NCI-H510A treated with DMSO at 0.1 percent for 48 hours (cell line): ENCODE measurements at regions not wholly inside any gene's neighbourhood (a gene's known extent, or its start where the extent isn't known, plus 50 kb on each side); places are given as distances from the start of the nearest gene placed in this dataset.
"Not testable (repeated sequence)": the region's sequence is repeated elsewhere in the genome, so short reads cannot be mapped to it uniquely, and the experiment has no call there.

ENCODE experiments used
- DNase-seq: peaks from one replicate; lab custom pipeline; 2025; lab: John Stamatoyannopoulos, UW

- DNase-seq = no peak
Measured at GRCh38 chr3:160047876-160048275, 59.2 kb downstream of the IL12A start.

- DNase-seq = no peak
Measured at GRCh38 chr3:160049038-160049437, 60.4 kb downstream of the IL12A start.

GRCh38 chr3:160049565-160049964 lies 60.9 kb downstream of the IL12A start:
- DNase-seq = no peak

- no peak for DNase-seq
Measured at GRCh38 chr3:160049988-160050387, 61.4 kb downstream of the IL12A start.

GRCh38 chr3:160052385-160053047 lies 63.9 kb downstream of the IL12A start:
- DNase-seq = no peak

- no peak for DNase-seq
Measured at GRCh38 chr3:160053048-160053391, 64.4 kb downstream of the IL12A start.

GRCh38 chr3:160054862-160055261 lies 66.2 kb downstream of the IL12A start:
- not testable (repeated sequence) for DNase-seq

GRCh38 chr3:160055659-160056058 lies 67.0 kb downstream of the IL12A start:
- DNase-seq = no peak

- no peak for DNase-seq
Measured at GRCh38 chr3:160057331-160057730, 68.7 kb downstream of the IL12A start.

- DNase-seq = no peak
Measured at GRCh38 chr3:160060409-160061027, 71.9 kb downstream of the IL12A start.

GRCh38 chr3:160061525-160061924 lies 72.9 kb downstream of the IL12A start:
- no peak for DNase-seq

- DNase-seq = no peak
Measured at GRCh38 chr3:160065282-160065681, 76.6 kb downstream of the IL12A start.

GRCh38 chr3:160065786-160066185 lies 77.2 kb downstream of the IL12A start:
- DNase-seq = no peak

GRCh38 chr3:160069986-160070385 lies 81.4 kb downstream of the IL12A start:
- DNase-seq = no peak

GRCh38 chr3:160076519-160076918 lies 87.9 kb downstream of the IL12A start:
- no peak for DNase-seq

GRCh38 chr3:160078533-160078932 lies 89.9 kb downstream of the IL12A start:
- DNase-seq = no peak

GRCh38 chr3:160081958-160082533 lies 93.4 kb downstream of the IL12A start:
- DNase-seq = no peak

- no peak for DNase-seq
Measured at GRCh38 chr3:160084998-160085397, 96.4 kb downstream of the IL12A start.

GRCh38 chr3:160088492-160089137 lies 100.0 kb downstream of the IL12A start:
- DNase-seq = no peak

- no peak for DNase-seq
Measured at GRCh38 chr3:160090653-160091052, 102.0 kb downstream of the IL12A start.

GRCh38 chr3:160091441-160091840 lies 102.8 kb downstream of the IL12A start:
- no peak for DNase-seq

GRCh38 chr3:160092760-160093159 lies 104.1 kb downstream of the IL12A start:
- DNase-seq = no peak

GRCh38 chr3:160094562-160094961 lies 105.9 kb downstream of the IL12A start:
- DNase-seq = no peak
